ENCODE measurements at regions not wholly inside any gene's neighbourhood (a gene's known extent, or its start where the extent isn't known, plus 50 kb on each side); places are given as distances from the start of the nearest gene placed in this dataset.

DNA sequence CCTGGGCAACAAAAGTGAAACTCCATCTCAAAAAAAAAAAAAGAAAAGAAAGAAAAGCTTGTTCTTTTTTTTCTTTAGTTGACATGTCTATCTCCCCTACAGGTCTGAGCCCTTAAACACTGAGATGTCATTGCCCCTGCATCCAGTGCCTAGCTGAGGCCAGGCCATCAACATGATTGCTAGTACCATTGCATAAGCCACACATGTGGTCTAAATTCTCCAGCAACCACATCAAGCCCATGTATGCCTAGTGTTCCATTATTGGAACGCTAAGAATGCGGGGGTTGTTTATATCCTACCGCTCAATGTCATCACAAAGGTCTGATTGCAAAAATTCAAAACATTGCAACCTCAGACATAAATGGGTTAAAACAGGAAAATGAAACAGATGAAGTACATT lies 62.7 kb downstream of the NPTX2 start:
- intact Hi-C loops (cut with DNase I): no loop called here

GRCh38 chr7:98681511-98681910 lies 64.4 kb downstream of the NPTX2 start:
- intact Hi-C loops (cut with DNase I): no loop called here
- Histone ChIP-seq H3K36me3 (ENCODE audit: control insufficient read depth in 2 of 3, insufficient read depth in 3 of 3, low read length in 3 of 3) (no peaks in the 10 kb centered on the region), H3K4me3 (ENCODE audit: low read length in 3 of 3) (no peak overlapping the region), H3K9ac (ENCODE audit: low read length in 3 of 3) (no peak overlapping the region), H3K27me3 (ENCODE audit: control insufficient read depth, insufficient read depth, low read length) (no peaks in the 10 kb centered on the region), H3K4me1 (ENCODE audit: control insufficient read depth in 2 of 3, insufficient read depth in 2 of 3, low read depth in 1 of 3, low read length in 3 of 3) (no peaks in the 10 kb centered on the region), H3K9me3 (ENCODE audit: control insufficient read depth in 2 of 3, insufficient read depth in 1 of 3, low read length in 3 of 3) (no peaks in the 10 kb centered on the region), H3K27ac (ENCODE audit: low read depth in 2 of 2, low read length in 2 of 2) (no peak overlapping the region)
- FAIRE-seq: no peak
- DNase-seq: peak in 2 of 5 donors; percentile 47 to 65
- TF ChIP-seq, protein P1, sequence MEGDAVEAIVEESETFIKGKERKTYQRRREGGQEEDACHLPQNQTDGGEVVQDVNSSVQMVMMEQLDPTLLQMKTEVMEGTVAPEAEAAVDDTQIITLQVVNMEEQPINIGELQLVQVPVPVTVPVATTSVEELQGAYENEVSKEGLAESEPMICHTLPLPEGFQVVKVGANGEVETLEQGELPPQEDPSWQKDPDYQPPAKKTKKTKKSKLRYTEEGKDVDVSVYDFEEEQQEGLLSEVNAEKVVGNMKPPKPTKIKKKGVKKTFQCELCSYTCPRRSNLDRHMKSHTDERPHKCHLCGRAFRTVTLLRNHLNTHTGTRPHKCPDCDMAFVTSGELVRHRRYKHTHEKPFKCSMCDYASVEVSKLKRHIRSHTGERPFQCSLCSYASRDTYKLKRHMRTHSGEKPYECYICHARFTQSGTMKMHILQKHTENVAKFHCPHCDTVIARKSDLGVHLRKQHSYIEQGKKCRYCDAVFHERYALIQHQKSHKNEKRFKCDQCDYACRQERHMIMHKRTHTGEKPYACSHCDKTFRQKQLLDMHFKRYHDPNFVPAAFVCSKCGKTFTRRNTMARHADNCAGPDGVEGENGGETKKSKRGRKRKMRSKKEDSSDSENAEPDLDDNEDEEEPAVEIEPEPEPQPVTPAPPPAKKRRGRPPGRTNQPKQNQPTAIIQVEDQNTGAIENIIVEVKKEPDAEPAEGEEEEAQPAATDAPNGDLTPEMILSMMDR (IDR thresholded peaks at IDR 0.05; ENCODE audit: borderline replicate concordance, extremely low read depth, insufficient read depth): no peak

More for the DNA sequence above, 62.7 kb downstream of the NPTX2 start:
- no peaks in the 10 kb centered on the region for H3K9me3 ChIP-seq (ENCODE audit: control insufficient read depth in 2 of 3, insufficient read depth in 1 of 3, low read length in 3 of 3)
- H3K36me3 ChIP-seq (ENCODE audit: control insufficient read depth in 2 of 3, insufficient read depth in 3 of 3, low read length in 3 of 3): no peaks in the 10 kb centered on the region
- H3K27ac ChIP-seq (ENCODE audit: low read depth in 2 of 2, low read length in 2 of 2): no peak overlapping the region
- DNase-seq: no peak
- H3K4me1 ChIP-seq (ENCODE audit: control insufficient read depth in 2 of 3, insufficient read depth in 2 of 3, low read depth in 1 of 3, low read length in 3 of 3): no peaks in the 10 kb centered on the region
- no peak for FAIRE-seq
- no peak overlapping the region for H3K4me3 ChIP-seq (ENCODE audit: low read length in 3 of 3)
- TF ChIP-seq, protein P1 (IDR thresholded peaks at IDR 0.05; ENCODE audit: borderline replicate concordance, extremely low read depth, insufficient read depth): no peak
- H3K27me3 ChIP-seq (ENCODE audit: control insufficient read depth, insufficient read depth, low read length): no peaks in the 10 kb centered on the region
- no peak overlapping the region for H3K9ac ChIP-seq (ENCODE audit: low read length in 3 of 3)

DNA sequence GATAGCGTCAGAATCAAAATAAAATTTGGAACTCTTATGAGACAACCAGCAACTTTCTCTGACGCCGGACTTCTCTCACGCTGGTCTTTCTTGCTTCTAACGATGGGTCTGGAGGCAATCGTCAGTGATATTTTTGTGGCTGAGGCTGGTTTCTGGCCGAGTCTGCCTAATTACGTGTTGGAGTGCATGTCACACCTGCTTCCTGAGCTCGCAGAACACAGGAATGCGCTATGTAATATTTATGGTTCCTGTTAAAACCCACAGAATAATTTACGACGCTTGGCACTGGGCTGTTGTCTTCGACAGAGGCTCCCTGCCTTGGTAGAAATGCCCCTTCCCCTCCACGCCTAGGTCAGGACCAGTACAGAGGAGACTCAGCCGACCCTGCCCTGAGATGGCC lies 64.9 kb downstream of the NPTX2 start:
- Histone ChIP-seq H3K27me3 (ENCODE audit: control insufficient read depth, insufficient read depth, low read length) (no peaks in the 10 kb centered on the region), H3K9ac (ENCODE audit: low read length in 3 of 3) (no peak overlapping the region), H3K36me3 (ENCODE audit: control insufficient read depth in 2 of 3, insufficient read depth in 3 of 3, low read length in 3 of 3) (no peaks in the 10 kb centered on the region), H3K4me3 (ENCODE audit: low read length in 3 of 3) (no peak overlapping the region), H3K27ac (ENCODE audit: low read depth in 2 of 2, low read length in 2 of 2) (no peak overlapping the region), H3K4me1 (ENCODE audit: control insufficient read depth in 2 of 3, insufficient read depth in 2 of 3, low read depth in 1 of 3, low read length in 3 of 3) (no peaks in the 10 kb centered on the region), H3K9me3 (ENCODE audit: control insufficient read depth in 2 of 3, insufficient read depth in 1 of 3, low read length in 3 of 3) (no peaks in the 10 kb centered on the region)
- TF ChIP-seq, protein P1 (IDR thresholded peaks at IDR 0.05; ENCODE audit: borderline replicate concordance, extremely low read depth, insufficient read depth): no peak
- no peak for FAIRE-seq
- DNase-seq: peak in 3 of 5 donors; percentile 24 to 42 (median 38)
- intact Hi-C loops (cut with DNase I): no loop called here

- Histone ChIP-seq H3K4me1 (ENCODE audit: control insufficient read depth in 2 of 3, insufficient read depth in 2 of 3, low read depth in 1 of 3, low read length in 3 of 3) (no peaks in the 10 kb centered on the region), H3K9ac (ENCODE audit: low read length in 3 of 3) (no peak overlapping the region), H3K36me3 (ENCODE audit: control insufficient read depth in 2 of 3, insufficient read depth in 3 of 3, low read length in 3 of 3) (no peaks in the 10 kb centered on the region), H3K27ac (ENCODE audit: low read depth in 2 of 2, low read length in 2 of 2) (no peak overlapping the region), H3K9me3 (ENCODE audit: control insufficient read depth in 2 of 3, insufficient read depth in 1 of 3, low read length in 3 of 3) (no peaks in the 10 kb centered on the region), H3K27me3 (ENCODE audit: control insufficient read depth, insufficient read depth, low read length) (no peaks in the 10 kb centered on the region), H3K4me3 (ENCODE audit: low read length in 3 of 3) (no peak overlapping the region)
- no peak for FAIRE-seq
- TF ChIP-seq, protein P1 (IDR thresholded peaks at IDR 0.05; ENCODE audit: borderline replicate concordance, extremely low read depth, insufficient read depth): no peak
- intact Hi-C loops (cut with DNase I): no loop called here
- no peak for DNase-seq
Measured at GRCh38 chr7:98683514-98683913, 66.4 kb downstream of the NPTX2 start.

All from kidney (tissue), 13 donors.